ENCODE measurements at regions not wholly inside any gene's neighbourhood (a gene's known extent, or its start where the extent isn't known, plus 50 kb on each side); places are given as distances from the start of the nearest gene placed in this dataset.

DNA sequence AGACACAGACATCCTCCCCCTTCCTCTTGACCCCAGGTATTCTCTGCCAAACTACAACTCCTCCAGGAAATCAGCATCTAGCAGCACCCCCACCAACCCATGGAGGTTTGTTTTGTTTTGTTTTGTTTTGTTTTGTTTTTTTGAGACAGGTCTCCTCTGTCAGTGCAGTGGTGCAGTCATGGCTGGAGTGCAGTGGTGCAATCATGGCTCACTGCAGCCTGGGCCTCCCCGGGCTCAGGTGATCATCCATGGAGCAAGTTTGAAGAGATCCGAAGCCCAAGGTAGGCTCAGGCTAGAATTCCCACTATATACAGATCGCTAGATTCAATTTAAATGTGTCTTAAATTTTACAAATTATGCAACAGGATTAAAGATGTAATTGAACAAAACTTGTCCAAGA lies 518.2 kb upstream of the ARID1B start:
- ChIA-PET CTCF (no interaction called here), POLR2A (no interaction called here)
- TF ChIP-seq, protein P1, sequence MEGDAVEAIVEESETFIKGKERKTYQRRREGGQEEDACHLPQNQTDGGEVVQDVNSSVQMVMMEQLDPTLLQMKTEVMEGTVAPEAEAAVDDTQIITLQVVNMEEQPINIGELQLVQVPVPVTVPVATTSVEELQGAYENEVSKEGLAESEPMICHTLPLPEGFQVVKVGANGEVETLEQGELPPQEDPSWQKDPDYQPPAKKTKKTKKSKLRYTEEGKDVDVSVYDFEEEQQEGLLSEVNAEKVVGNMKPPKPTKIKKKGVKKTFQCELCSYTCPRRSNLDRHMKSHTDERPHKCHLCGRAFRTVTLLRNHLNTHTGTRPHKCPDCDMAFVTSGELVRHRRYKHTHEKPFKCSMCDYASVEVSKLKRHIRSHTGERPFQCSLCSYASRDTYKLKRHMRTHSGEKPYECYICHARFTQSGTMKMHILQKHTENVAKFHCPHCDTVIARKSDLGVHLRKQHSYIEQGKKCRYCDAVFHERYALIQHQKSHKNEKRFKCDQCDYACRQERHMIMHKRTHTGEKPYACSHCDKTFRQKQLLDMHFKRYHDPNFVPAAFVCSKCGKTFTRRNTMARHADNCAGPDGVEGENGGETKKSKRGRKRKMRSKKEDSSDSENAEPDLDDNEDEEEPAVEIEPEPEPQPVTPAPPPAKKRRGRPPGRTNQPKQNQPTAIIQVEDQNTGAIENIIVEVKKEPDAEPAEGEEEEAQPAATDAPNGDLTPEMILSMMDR (IDR thresholded peaks at IDR 0.05; ENCODE audit: control extremely low read depth, extremely low read depth, low read depth, missing control alignments), result no peak
- DNase-seq (ENCODE audit: extremely low spot score), result no peak

DNA sequence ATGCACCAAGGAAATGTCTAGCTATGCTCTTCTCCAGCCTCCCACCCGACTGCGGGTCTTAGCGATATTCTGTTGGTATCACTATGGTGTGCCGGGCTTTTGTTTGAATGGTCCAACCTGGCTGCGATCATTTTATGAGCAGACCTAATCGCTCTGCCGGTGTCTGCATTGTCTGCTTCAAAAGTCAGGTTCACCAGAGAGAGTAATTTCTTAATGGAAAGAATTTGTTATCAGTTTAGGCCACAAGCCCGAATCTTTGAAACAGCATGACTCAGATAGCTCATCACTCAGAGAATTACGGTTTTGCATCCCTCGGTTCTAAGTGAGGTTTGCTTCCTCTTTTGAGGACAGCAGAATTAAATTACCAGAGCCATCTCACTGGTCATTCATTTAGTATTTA lies 521.0 kb upstream of the ARID1B start:
- TF ChIP-seq, protein P1 (IDR thresholded peaks at IDR 0.05; ENCODE audit: control extremely low read depth, extremely low read depth, low read depth, missing control alignments), result no peak
- CTCF ChIA-PET, result interaction anchor here (0.9 kb wide), 1 partner anchor 10 kb away, joined by 3 read pairs; no protein-coding TSS in a partner anchor
- no peak for DNase-seq (ENCODE audit: extremely low spot score)
- POLR2A ChIA-PET, result no interaction called here

DNA sequence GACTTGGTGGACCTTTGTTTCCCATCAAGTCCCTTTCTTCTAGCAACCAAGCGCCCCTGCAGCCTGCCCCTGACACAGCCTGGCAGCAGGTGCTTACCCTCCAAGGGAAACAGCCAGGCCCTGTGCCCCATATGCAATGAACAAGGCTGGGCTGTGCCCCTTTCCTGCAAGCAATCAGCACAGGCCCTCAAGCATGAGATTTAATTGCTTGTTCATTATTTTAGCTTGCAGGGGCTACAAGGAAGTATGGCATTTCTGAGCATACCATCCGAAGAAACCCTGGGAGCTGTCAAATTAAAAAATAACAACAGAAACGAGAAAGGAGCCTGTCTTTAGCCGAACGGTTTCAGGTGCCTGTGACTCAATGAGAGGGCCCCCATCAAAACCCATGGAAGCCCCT lies 522.9 kb upstream of the ARID1B start:
- ChIA-PET POLR2A (no interaction called here), CTCF (no interaction called here)
- DNase-seq (ENCODE audit: extremely low spot score), result no peak
- TF ChIP-seq, protein P1 (IDR thresholded peaks at IDR 0.05; ENCODE audit: control extremely low read depth, extremely low read depth, low read depth, missing control alignments), result no peak

DNA sequence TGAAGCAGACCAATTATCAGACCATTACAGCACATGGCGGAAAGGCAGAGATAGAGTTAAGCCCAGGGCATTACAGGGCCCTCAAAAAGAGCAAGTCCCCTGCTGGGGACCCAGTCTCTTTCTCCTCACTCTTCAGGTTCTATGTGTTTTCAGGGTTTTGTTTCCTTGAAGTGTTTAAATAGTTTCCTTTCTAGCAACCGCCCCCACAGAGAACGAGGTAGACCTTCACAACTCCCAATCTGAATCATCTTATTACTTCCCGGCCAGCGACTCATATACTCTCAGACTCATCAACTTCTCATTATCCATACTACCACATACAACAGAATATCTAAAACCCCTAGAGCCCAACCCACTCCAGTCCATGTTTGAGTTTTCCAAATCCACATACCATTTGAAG lies 526.6 kb upstream of the ARID1B start:
- POLR2A ChIA-PET, result no interaction called here
- TF ChIP-seq, protein P1 (IDR thresholded peaks at IDR 0.05; ENCODE audit: control extremely low read depth, extremely low read depth, low read depth, missing control alignments), result no peak
- no peak for DNase-seq (ENCODE audit: extremely low spot score)
- CTCF ChIA-PET, result no interaction called here

DNA sequence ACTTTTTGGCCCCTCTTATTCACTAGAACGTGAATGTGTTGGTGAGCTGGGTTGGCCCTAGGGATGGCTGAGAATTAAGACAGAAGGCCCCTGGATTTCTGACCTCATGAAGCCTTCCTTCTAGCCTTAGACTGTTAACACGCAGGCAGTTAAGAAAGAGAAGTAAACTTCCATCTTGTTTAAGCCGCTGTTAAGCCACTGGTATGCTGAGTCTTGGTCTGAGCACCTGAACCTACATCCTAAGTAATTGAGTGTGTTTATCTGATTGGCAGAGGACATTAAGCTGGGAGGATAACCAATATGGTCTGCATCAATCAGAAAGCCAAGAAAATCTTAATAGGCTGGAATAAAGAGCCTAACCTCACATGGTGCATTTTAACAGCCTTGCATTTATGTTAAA lies 535.0 kb upstream of the ARID1B start:
- no peak for DNase-seq (ENCODE audit: extremely low spot score)
- TF ChIP-seq, protein P1 (IDR thresholded peaks at IDR 0.05; ENCODE audit: control extremely low read depth, extremely low read depth, low read depth, missing control alignments), result no peak
- ChIA-PET POLR2A (no interaction called here), CTCF (interaction anchor here (1.2 kb wide), 2 partner anchors 9 to 22 kb away, joined by 3 read pairs; no protein-coding TSS in a partner anchor)

DNA sequence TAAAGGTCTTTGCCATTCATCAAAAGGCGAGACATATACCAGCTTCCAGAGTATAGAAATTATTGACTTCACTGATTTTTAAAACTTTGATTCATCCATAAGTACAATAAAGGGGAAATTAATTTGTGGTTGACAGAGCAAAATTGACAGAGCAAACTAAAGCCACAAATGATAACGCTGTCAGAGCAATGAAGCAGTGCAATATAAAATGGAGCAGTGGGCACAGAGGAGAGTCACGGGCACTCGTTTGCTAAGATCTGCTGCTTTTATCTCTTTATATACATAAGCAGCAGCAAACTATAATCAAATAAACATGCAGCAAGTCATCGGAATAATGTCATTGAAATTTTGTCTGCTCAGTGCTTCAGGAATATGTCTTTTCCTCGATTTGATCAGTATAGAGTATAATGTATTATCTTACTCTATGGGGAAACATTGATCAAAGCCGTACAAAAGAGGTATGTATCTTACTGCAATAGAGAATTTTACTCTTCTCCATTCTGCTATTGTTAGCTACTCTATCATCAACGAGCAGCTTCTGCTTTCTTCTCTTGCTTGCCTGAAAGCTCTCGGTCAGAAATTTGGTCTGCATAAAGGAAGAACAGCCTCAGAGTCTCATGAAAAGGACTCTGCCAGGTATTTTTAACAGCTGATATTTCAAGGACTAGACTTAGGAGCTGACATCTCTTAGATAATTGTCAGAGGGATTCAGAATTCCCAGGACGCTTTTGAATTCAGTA lies 546.0 kb upstream of the ARID1B start:
- no peak for DNase-seq (ENCODE audit: extremely low spot score)
- CTCF ChIA-PET, result interaction anchor here (1.7 kb wide), 1 partner anchor 11 kb away, joined by 5 read pairs; no protein-coding TSS in a partner anchor
- POLR2A ChIA-PET, result no interaction called here
- TF ChIP-seq, protein P1 (IDR thresholded peaks at IDR 0.05; ENCODE audit: control extremely low read depth, extremely low read depth, low read depth, missing control alignments), result no peak

Measured in GM10248 (cell line).